BLaER1 (cell line): ENCODE measurements at regions not wholly inside any gene's neighbourhood (a gene's known extent, or its start where the extent isn't known, plus 50 kb on each side); places are given as distances from the start of the nearest gene placed in this dataset.

ENCODE experiments used
- H3K27ac ChIP-seq: shearing (Covaris generic); formaldehyde crosslinking; 2 replicates; pipeline ENCODE4 v1.8.1; 2022
- H3K27me3 ChIP-seq: shearing (Covaris generic); formaldehyde crosslinking; 2 replicates; pipeline ENCODE4 v1.8.1; 2022
- H3K36me3 ChIP-seq: shearing (Covaris generic); formaldehyde crosslinking; 2 replicates; pipeline ENCODE4 v1.8.1; 2022
- H3K4me1 ChIP-seq: shearing (Covaris generic); formaldehyde crosslinking; 2 replicates; pipeline ENCODE4 v1.8.1; 2022
- H3K4me2 ChIP-seq: shearing (Covaris generic); formaldehyde crosslinking; 2 replicates; pipeline ENCODE4 v1.8.1; 2022
- H3K4me3 ChIP-seq: shearing (Covaris generic); formaldehyde crosslinking; 2 replicates; pipeline ENCODE4 v1.8.1; 2022
- H3K9ac ChIP-seq: shearing (Covaris generic); formaldehyde crosslinking; 2 replicates; pipeline ENCODE4 v1.8.1; 2022
- H3K9me3 ChIP-seq: shearing (Covaris generic); formaldehyde crosslinking; 2 replicates; pipeline ENCODE4 v1.8.1; 2022
- H4K20me1 ChIP-seq: shearing (Covaris generic); formaldehyde crosslinking; 2 replicates; pipeline ENCODE4 v1.8.1; 2022
- Cebpa-rat ChIP-seq: shearing (Covaris generic); IDR thresholded peaks from 2 replicates; pipeline ENCODE4 v1.8.1; 2022

DNA sequence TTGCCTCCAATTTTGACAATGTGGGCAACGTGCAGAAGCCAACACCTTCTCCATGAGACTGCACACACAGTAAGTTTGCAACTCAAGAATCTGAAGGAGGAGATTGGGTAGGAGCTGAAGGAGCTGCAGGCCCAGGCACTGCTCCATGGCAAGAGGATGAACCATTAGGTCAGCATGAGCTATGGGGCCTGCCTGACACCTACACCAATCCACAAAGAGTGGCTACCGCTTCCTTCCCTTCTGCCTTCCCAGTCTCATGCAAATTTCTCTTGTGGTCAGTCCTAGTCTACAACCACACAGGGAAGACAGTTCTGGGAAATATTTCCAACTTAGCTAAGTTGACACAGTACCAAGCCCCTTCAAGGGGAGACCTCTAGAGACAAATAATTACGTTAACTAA, 142.0 kb upstream of the ADO start:
- Histone ChIP-seq H3K9me3 (peaks cover 15% of the 10 kb centered on the region), H3K36me3 (no peaks in the 10 kb centered on the region), H3K9ac (no peak overlapping the region), H3K4me1 (no peaks in the 10 kb centered on the region), H3K4me2 (no peak overlapping the region), H3K4me3 (no peak overlapping the region), H3K27ac (no peak overlapping the region), H3K27me3 (no peaks in the 10 kb centered on the region), H4K20me1 (no peaks in the 10 kb centered on the region)
- TF ChIP-seq Cebpa-rat = no peak

GRCh38 chr10:62665771-62666170, 138.7 kb upstream of the ADO start:
- TF ChIP-seq Cebpa-rat = no peak

DNA sequence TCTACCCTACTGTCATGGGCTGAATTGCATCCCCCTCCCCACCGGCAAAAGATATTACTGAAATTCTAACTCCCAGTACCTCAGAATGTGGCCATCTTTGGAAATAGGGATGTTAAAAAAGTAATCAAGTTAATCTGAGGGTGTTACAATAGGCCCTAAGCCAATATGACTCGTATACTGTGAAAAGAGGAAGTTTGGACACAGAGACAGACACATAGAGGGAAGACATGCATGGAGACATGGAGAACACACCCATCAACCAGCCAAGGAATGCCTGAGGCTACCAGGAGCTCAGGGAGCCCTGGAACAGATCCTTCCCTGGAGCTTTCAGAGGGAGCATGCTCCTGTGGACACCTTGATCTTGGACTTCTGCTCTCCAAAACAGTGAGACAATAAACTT, 138.2 kb upstream of the ADO start:
- Histone ChIP-seq H3K4me3 (no peak overlapping the region), H4K20me1 (no peaks in the 10 kb centered on the region), H3K4me1 (no peaks in the 10 kb centered on the region), H3K36me3 (no peaks in the 10 kb centered on the region), H3K27ac (no peak overlapping the region), H3K9ac (no peak overlapping the region), H3K9me3 (no peaks in the 10 kb centered on the region), H3K27me3 (no peaks in the 10 kb centered on the region), H3K4me2 (no peak overlapping the region)
- no peak for TF ChIP-seq Cebpa-rat

More at GRCh38 chr10:62665771-62666170, 138.7 kb upstream of the ADO start:
- H3K27me3 ChIP-seq = no peaks in the 10 kb centered on the region
- H3K36me3 ChIP-seq = no peaks in the 10 kb centered on the region
- H3K9me3 ChIP-seq = no peaks in the 10 kb centered on the region
- H3K4me1 ChIP-seq = no peaks in the 10 kb centered on the region
- no peak overlapping the region for H3K4me3 ChIP-seq
- no peak overlapping the region for H3K27ac ChIP-seq
- no peak overlapping the region for H3K4me2 ChIP-seq
- no peak overlapping the region for H3K9ac ChIP-seq
- no peaks in the 10 kb centered on the region for H4K20me1 ChIP-seq

DNA sequence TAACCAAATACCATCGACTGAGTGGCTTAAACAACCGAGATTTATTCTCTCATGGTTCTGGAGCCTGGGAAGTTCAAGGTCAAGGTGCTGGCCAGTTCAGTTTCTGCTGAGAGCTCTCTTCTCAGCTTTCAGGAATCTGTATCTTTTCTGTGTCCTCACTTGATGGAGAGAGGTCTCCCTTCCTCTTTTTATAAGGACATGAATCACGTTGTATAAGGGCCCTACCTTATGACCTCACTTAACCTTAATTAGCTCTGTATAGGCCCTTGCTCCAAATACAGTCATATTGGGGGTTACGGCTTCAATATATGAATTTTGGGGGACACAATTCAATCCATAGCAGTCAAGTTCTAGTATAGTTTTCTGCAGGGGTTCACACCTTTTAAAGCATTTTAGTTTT, 135.2 kb upstream of the ADO start:
- Histone ChIP-seq H3K9me3 (no peaks in the 10 kb centered on the region), H4K20me1 (no peaks in the 10 kb centered on the region), H3K27ac (no peak overlapping the region), H3K9ac (no peak overlapping the region), H3K4me2 (no peak overlapping the region), H3K4me1 (no peaks in the 10 kb centered on the region), H3K4me3 (no peak overlapping the region), H3K27me3 (no peaks in the 10 kb centered on the region), H3K36me3 (no peaks in the 10 kb centered on the region)
- no peak for TF ChIP-seq Cebpa-rat

- Histone ChIP-seq H3K4me3 (no peak overlapping the region), H3K36me3 (no peaks in the 10 kb centered on the region), H3K9me3 (no peaks in the 10 kb centered on the region), H4K20me1 (no peaks in the 10 kb centered on the region), H3K27ac (no peak overlapping the region), H3K4me2 (no peak overlapping the region), H3K9ac (no peak overlapping the region), H3K27me3 (no peaks in the 10 kb centered on the region), H3K4me1 (no peaks in the 10 kb centered on the region)
- TF ChIP-seq Cebpa-rat = no peak
These were observed 133.4 kb upstream of the ADO start for GRCh38 chr10:62671104-62671503.

DNA sequence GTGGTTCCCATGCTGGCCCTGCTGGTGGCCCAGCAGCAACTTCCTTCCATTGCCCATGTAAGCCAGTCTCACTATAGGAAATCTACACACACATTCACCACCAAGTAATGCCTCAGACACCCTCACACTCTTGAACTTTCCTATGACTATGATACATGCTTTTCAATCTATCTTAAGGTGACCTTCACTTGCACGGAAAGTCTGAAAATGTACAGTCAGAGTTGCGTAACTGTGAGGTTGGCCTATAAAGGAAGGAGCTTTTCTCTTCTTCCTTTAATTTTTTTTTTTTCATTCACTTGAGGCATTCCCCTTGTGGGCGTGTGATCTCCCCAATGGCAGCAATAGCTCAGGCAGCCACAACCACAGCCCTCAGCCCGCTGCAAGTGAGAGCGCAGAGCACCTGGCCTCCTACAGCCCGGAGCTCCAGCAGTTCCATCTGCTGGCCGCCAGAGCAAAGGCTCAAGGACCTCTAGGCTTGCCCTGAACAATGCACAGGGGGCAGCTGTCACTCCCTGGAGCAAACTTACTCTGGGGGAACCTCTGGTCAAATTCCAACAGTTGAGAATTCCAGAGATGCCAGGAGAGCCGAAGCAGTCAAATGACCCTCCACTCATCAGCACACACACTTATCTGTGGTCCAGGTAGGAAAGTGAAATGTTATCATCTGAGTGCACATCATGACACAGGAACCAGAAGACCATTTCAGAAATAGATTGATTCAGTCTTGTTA, 123.1 kb upstream of the ADO start:
- TF ChIP-seq Cebpa-rat = peak; percentile 93
- Histone ChIP-seq H3K27ac (no peak overlapping the region), H4K20me1 (no peaks in the 10 kb centered on the region), H3K4me1 (peaks cover 21% of the 10 kb centered on the region), H3K4me3 (no peak overlapping the region), H3K36me3 (no peaks in the 10 kb centered on the region), H3K27me3 (no peaks in the 10 kb centered on the region), H3K4me2 (peak overlapping the region; percentile 59), H3K9ac (no peak overlapping the region), H3K9me3 (peaks cover 12% of the 10 kb centered on the region)

GRCh38 chr10:62684911-62685310, 119.6 kb upstream of the ADO start:
- Histone ChIP-seq H3K4me1 (peaks cover 33% of the 10 kb centered on the region), H3K9me3 (peaks cover 24% of the 10 kb centered on the region), H3K4me2 (no peak overlapping the region), H3K27ac (no peak overlapping the region), H4K20me1 (no peaks in the 10 kb centered on the region), H3K9ac (no peak overlapping the region), H3K27me3 (no peaks in the 10 kb centered on the region), H3K4me3 (no peak overlapping the region), H3K36me3 (no peaks in the 10 kb centered on the region)
- TF ChIP-seq Cebpa-rat = no peak

DNA sequence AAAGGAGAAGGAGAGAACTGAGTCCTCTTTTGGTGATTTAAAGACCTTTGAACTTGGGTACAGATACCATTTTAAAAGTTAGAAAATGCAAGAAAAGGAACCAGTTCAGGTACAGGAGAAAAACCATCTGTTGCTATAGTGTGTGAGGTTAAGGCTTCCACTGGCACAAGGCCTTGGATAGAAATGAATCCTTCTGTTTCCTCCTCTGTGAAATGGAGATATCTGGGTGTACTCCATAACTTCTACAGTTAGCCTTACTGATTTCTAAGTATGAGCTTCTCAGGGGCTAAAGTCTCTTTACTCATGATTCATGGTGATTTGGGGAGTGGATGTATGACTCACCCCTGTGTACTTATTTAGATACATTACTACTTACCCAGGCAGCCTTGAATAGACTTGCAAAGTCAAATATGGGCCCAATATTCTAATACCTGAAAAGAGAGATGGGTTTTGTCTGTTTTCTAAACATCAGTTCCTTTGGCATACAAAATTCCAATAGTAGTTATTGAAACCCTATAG, 117.2 kb upstream of the ADO start:
- peaks cover 32% of the 10 kb centered on the region for H3K9me3 ChIP-seq
- H3K4me2 ChIP-seq = no peak overlapping the region
- H3K4me3 ChIP-seq = no peak overlapping the region
- no peaks in the 10 kb centered on the region for H3K27me3 ChIP-seq
- TF ChIP-seq Cebpa-rat = no peak
- no peaks in the 10 kb centered on the region for H3K36me3 ChIP-seq
- H3K9ac ChIP-seq = no peak overlapping the region
- H3K4me1 ChIP-seq = peaks cover 32% of the 10 kb centered on the region
- H4K20me1 ChIP-seq = no peaks in the 10 kb centered on the region
- H3K27ac ChIP-seq = no peak overlapping the region

DNA sequence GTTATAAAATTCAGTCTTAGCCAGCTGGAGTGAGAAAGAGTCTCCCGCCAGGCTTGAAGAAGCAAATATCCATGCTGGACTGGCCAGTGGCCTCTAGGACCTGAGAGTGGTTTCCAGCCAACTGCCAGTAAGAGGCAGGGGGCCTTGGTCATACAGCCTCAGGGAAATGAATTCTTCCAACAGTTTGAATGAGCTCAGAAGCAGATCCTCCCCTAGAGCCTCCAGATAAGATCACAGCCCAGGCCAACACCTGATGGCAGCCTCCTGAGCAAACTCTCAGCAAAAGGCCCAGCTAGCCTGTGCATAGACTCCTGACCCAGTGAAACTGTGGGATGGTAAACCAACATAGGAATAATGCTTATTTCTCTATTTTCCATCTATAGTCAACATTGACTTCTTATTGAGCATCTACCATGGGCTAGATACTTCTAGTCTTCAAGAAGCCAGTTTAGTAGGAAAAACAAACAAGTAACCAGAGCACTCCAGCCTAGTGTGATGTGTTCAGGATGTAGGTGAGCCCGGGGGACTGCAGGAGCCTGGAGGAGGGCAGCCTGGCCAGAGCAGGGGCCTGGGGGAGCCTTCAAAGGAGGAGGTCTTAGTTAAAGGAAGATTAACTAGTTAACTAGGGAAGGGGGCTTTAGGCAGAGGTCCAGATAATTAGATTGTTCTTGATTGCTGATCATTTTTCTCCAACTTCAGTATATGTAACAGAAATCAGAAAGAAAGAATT, 115.4 kb upstream of the ADO start:
- Histone ChIP-seq H3K4me1 (peaks cover 42% of the 10 kb centered on the region), H3K27ac (peak overlapping the region; percentile 72), H4K20me1 (no peaks in the 10 kb centered on the region), H3K4me3 (no peak overlapping the region; the same call in 1 of the 2 replicates), H3K4me2 (peak overlapping the region; percentile 69), H3K36me3 (no peaks in the 10 kb centered on the region), H3K9ac (no peak overlapping the region), H3K27me3 (no peaks in the 10 kb centered on the region), H3K9me3 (peaks cover 36% of the 10 kb centered on the region)
- TF ChIP-seq Cebpa-rat = no peak

GRCh38 chr10:62689712-62690111, 114.8 kb upstream of the ADO start:
- Histone ChIP-seq H3K4me1 (peaks cover 45% of the 10 kb centered on the region), H3K27ac (peak overlapping the region; percentile 72), H4K20me1 (no peaks in the 10 kb centered on the region), H3K9ac (no peak overlapping the region), H3K27me3 (no peaks in the 10 kb centered on the region), H3K4me3 (peak overlapping the region; percentile 3; the same call in 1 of the 2 replicates), H3K9me3 (peaks cover 36% of the 10 kb centered on the region), H3K4me2 (peak overlapping the region; percentile 69), H3K36me3 (no peaks in the 10 kb centered on the region)
- TF ChIP-seq Cebpa-rat = no peak
